ENCODE measurements at regions not wholly inside any gene's neighbourhood (a gene's known extent, or its start where the extent isn't known, plus 50 kb on each side); places are given as distances from the start of the nearest gene placed in this dataset.

DNA sequence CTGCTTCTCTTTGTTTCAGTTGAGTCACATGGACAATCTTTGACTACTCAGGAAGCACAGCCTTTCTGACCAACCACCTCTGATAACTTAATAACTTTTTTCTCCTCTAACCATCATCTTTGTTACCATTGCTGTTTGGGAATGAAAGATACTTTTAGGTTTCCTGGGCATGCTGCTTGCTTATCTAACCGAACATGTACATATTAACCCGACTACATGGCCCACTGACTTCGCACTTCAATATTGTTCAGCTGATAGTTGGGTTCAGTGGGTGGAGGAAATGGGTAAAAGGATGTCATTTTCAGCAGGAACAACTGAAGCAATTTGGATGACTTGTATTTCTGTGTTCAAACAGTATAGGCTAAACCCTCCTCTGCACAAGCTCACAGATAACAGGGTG, 214.3 kb downstream of the SQOR start:
- TF ChIP-seq TAF1 (IDR thresholded peaks at IDR 0.05; ENCODE audit: borderline replicate concordance, insufficient read depth, low read length) (no peak), SIN3A (IDR thresholded peaks at IDR 0.05; ENCODE audit: borderline replicate concordance, insufficient read depth, low read length) (no peak), POLR2AphosphoS5 (IDR thresholded peaks at IDR 0.05; ENCODE audit: low read depth, low read length) (no peak)
- TF ChIP-seq, protein P1, sequence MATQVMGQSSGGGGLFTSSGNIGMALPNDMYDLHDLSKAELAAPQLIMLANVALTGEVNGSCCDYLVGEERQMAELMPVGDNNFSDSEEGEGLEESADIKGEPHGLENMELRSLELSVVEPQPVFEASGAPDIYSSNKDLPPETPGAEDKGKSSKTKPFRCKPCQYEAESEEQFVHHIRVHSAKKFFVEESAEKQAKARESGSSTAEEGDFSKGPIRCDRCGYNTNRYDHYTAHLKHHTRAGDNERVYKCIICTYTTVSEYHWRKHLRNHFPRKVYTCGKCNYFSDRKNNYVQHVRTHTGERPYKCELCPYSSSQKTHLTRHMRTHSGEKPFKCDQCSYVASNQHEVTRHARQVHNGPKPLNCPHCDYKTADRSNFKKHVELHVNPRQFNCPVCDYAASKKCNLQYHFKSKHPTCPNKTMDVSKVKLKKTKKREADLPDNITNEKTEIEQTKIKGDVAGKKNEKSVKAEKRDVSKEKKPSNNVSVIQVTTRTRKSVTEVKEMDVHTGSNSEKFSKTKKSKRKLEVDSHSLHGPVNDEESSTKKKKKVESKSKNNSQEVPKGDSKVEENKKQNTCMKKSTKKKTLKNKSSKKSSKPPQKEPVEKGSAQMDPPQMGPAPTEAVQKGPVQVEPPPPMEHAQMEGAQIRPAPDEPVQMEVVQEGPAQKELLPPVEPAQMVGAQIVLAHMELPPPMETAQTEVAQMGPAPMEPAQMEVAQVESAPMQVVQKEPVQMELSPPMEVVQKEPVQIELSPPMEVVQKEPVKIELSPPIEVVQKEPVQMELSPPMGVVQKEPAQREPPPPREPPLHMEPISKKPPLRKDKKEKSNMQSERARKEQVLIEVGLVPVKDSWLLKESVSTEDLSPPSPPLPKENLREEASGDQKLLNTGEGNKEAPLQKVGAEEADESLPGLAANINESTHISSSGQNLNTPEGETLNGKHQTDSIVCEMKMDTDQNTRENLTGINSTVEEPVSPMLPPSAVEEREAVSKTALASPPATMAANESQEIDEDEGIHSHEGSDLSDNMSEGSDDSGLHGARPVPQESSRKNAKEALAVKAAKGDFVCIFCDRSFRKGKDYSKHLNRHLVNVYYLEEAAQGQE (IDR thresholded peaks at IDR 0.05; ENCODE audit: insufficient read depth in 1 of 2, low read depth in 2 of 2, low read length in 2 of 2): no peak

- TF ChIP-seq POLR2AphosphoS5 (IDR thresholded peaks at IDR 0.05; ENCODE audit: low read depth, low read length) (no peak), FOXP2 (optimal IDR thresholded peaks at IDR 0.05; ENCODE audit: borderline replicate concordance, extremely low read depth, extremely low read length, insufficient read depth) (no peak), SIN3A (IDR thresholded peaks at IDR 0.05; ENCODE audit: borderline replicate concordance, insufficient read depth, low read length) (no peak), TAF1 (IDR thresholded peaks at IDR 0.05; ENCODE audit: borderline replicate concordance, insufficient read depth, low read length) (no peak)
- TF ChIP-seq, protein P1 (IDR thresholded peaks at IDR 0.05; ENCODE audit: insufficient read depth in 1 of 2, low read depth in 2 of 2, low read length in 2 of 2): no peak
Measured at GRCh38 chr15:45854455-45855202, 219.8 kb downstream of the SQOR start.

GRCh38 chr15:45855210-45855906, 220.5 kb downstream of the SQOR start:
- TF ChIP-seq, protein P1 (IDR thresholded peaks at IDR 0.05; ENCODE audit: insufficient read depth in 1 of 2, low read depth in 2 of 2, low read length in 2 of 2): no peak
- TF ChIP-seq POLR2AphosphoS5 (IDR thresholded peaks at IDR 0.05; ENCODE audit: low read depth, low read length): no peak
- TF ChIP-seq TAF1 (IDR thresholded peaks at IDR 0.05; ENCODE audit: borderline replicate concordance, insufficient read depth, low read length): no peak
- TF ChIP-seq SIN3A (IDR thresholded peaks at IDR 0.05; ENCODE audit: borderline replicate concordance, insufficient read depth, low read length): no peak
- no peak for TF ChIP-seq FOXP2 (optimal IDR thresholded peaks at IDR 0.05; ENCODE audit: borderline replicate concordance, extremely low read depth, extremely low read length, insufficient read depth)

- TF ChIP-seq TAF1 (IDR thresholded peaks at IDR 0.05; ENCODE audit: borderline replicate concordance, insufficient read depth, low read length) (no peak), FOXP2 (optimal IDR thresholded peaks at IDR 0.05; ENCODE audit: borderline replicate concordance, extremely low read depth, extremely low read length, insufficient read depth) (no peak), SIN3A (IDR thresholded peaks at IDR 0.05; ENCODE audit: borderline replicate concordance, insufficient read depth, low read length) (no peak), POLR2AphosphoS5 (IDR thresholded peaks at IDR 0.05; ENCODE audit: low read depth, low read length) (no peak)
- TF ChIP-seq, protein P1 (IDR thresholded peaks at IDR 0.05; ENCODE audit: insufficient read depth in 1 of 2, low read depth in 2 of 2, low read length in 2 of 2): no peak
Measured at GRCh38 chr15:45855907-45856579, 221.2 kb downstream of the SQOR start.
